ENCODE measurements at regions not wholly inside any gene's neighbourhood (a gene's known extent, or its start where the extent isn't known, plus 50 kb on each side); places are given as distances from the start of the nearest gene placed in this dataset.

DNA sequence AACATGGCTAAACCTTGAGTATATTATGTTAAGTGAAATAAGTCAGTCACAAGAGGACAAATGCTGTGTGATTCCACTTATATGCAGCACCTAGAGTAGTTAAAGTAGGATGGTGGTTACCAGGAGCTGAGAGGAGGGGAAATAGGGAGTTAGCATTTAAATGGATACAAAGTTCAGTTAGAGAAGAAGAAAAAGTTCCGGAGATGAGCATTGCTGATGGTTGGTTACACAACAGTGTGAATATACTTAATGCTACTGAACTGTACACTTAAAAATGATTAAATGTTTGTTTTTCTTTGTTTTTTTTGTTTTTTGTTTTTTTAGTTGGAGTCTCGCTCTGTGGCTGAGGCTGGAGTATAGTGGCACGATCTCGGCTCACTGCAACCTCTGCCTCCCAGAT is 67.7 kb upstream of the OSTN start:
- TF ChIP-seq, protein P1, sequence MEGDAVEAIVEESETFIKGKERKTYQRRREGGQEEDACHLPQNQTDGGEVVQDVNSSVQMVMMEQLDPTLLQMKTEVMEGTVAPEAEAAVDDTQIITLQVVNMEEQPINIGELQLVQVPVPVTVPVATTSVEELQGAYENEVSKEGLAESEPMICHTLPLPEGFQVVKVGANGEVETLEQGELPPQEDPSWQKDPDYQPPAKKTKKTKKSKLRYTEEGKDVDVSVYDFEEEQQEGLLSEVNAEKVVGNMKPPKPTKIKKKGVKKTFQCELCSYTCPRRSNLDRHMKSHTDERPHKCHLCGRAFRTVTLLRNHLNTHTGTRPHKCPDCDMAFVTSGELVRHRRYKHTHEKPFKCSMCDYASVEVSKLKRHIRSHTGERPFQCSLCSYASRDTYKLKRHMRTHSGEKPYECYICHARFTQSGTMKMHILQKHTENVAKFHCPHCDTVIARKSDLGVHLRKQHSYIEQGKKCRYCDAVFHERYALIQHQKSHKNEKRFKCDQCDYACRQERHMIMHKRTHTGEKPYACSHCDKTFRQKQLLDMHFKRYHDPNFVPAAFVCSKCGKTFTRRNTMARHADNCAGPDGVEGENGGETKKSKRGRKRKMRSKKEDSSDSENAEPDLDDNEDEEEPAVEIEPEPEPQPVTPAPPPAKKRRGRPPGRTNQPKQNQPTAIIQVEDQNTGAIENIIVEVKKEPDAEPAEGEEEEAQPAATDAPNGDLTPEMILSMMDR (IDR thresholded peaks at IDR 0.05): no peak
- no peak for TF ChIP-seq ZFX (IDR thresholded peaks at IDR 0.05; ENCODE audit: borderline replicate concordance)
